PC-9 (cell line): ENCODE measurements at regions not wholly inside any gene's neighbourhood (a gene's known extent, or its start where the extent isn't known, plus 50 kb on each side); places are given as distances from the start of the nearest gene placed in this dataset.
"Not testable (repeated sequence)": the region's sequence is repeated elsewhere in the genome, so short reads cannot be mapped to it uniquely, and the experiment has no call there.

Experiments
- BruUV-seq: library from RNA; stranded (reverse); fragments of 400-500 nt; replicated peaks from 2 replicates; lab custom pipeline; 2021; lab: Mats Ljungman, UMichigan
- CTCF ChIA-PET: fragments of 300-600 bp; sonication (Branson Sonifier 250); formaldehyde crosslinking; loops from one replicate; lab custom pipeline; 2022; ENCODE audit warnings: antibody characterized with exemption; lab: Charles Lee
- POLR2A ChIA-PET: fragments of 300-600 bp; sonication (Branson Sonifier 250); formaldehyde crosslinking; loops from one replicate; lab custom pipeline; 2022; ENCODE audit warnings: antibody characterized with exemption; ENCODE audit not compliant: unreplicated experiment; lab: Charles Lee
- DNase-seq, 2 experiments: peaks; one replicate each; pipeline versions ENCODE4 v3.0.0 to v3.0.0-alpha.2; 2015 to 2022; ENCODE audit warnings: mixed read lengths in 1 of 2
- H2AFZ ChIP-seq: fragments of 200-600 bp; sonication (generic); 2 replicates; pipeline ENCODE4 v1.8.1; 2017; ENCODE audit warnings: antibody characterized with exemption
- H3F3A ChIP-seq: fragments of 200-600 bp; sonication (generic); 2 replicates; pipeline ENCODE4 v1.8.1; 2017; ENCODE audit warnings: antibody characterized with exemption, mild to moderate bottlenecking, low read depth; ENCODE audit not compliant: insufficient read depth
- H3K27ac ChIP-seq: fragments of 200-600 bp; sonication (generic); 2 replicates; pipeline ENCODE4 v1.6.1; 2016; ENCODE audit warnings: mixed run types
- H3K27me3 ChIP-seq: fragments of 200-600 bp; sonication (generic); 2 replicates; pipeline ENCODE4 v1.6.1; 2016; ENCODE audit warnings: low read depth, mixed run types; ENCODE audit not compliant: insufficient read depth
- H3K36me3 ChIP-seq: fragments of 200-600 bp; sonication (generic); 2 replicates; pipeline ENCODE4 v1.6.1; 2016; ENCODE audit warnings: low read depth, mixed run types
- H3K4me1 ChIP-seq: fragments of 200-600 bp; sonication (generic); replicated peaks from 2 replicates; pipeline ENCODE4 v1.6.1; 2016; ENCODE audit warnings: mixed run types; ENCODE audit not compliant: insufficient read depth
- H3K4me2 ChIP-seq: fragments of 200-600 bp; sonication (generic); 2 replicates; pipeline ENCODE4 v1.6.1; 2017; ENCODE audit warnings: mixed run types
- H3K4me3 ChIP-seq: fragments of 200-600 bp; sonication (generic); 2 replicates; pipeline ENCODE4 v1.6.1; 2016; ENCODE audit warnings: mixed run types
- H3K79me2 ChIP-seq: fragments of 200-600 bp; sonication (generic); 2 replicates; pipeline ENCODE4 v1.6.1; 2017; ENCODE audit warnings: low read depth, mixed run types
- H3K9me2 ChIP-seq: fragments of 200-600 bp; sonication (generic); 2 replicates; pipeline ENCODE4 v1.8.1; 2017; ENCODE audit warnings: mild to moderate bottlenecking; ENCODE audit not compliant: insufficient read depth
- H3K9me3 ChIP-seq: fragments of 200-600 bp; sonication (generic); 2 replicates; pipeline ENCODE4 v1.8.1; 2016; ENCODE audit warnings: low read depth; ENCODE audit not compliant: insufficient read depth
- H4K20me1 ChIP-seq: fragments of 200-600 bp; sonication (generic); 2 replicates; pipeline ENCODE4 v1.8.1; 2017; ENCODE audit not compliant: insufficient read depth
- CTCF ChIP-seq: fragments of 200-600 bp; sonication (generic); conservative IDR thresholded peaks from 2 replicates; pipeline ENCODE4 v1.6.1; 2017; ENCODE audit warnings: mixed run types, antibody characterized with exemption, mild to moderate bottlenecking, moderate library complexity
- EZH2 ChIP-seq: fragments of 200-600 bp; sonication (generic); IDR thresholded peaks from 2 replicates; pipeline ENCODE4 v1.8.0; 2017; ENCODE audit warnings: antibody characterized with exemption, low read depth
- intact Hi-C: fragments of 100-400 bp; cut with micrococcal nuclease; formaldehyde crosslinking; loops from one replicate; pipeline ENCODE4 v1.10.0; 2022; ENCODE audit not compliant: unreplicated experiment

GRCh38 chr9:90502134-90502533, 140.5 kb downstream of the DIRAS2 start:
- H4K20me1 ChIP-seq, result no peaks in the 10 kb centered on the region
- H3K4me1 ChIP-seq, result peaks cover 4% of the 10 kb centered on the region
- no peak overlapping the region for H2AFZ ChIP-seq
- CTCF ChIA-PET, result no interaction called here
- no peak for DNase-seq
- no peaks in the 10 kb centered on the region for H3K79me2 ChIP-seq
- no peak overlapping the region for H3K4me3 ChIP-seq
- TF ChIP-seq EZH2, result no peak
- TF ChIP-seq CTCF, result no peak
- H3K27ac ChIP-seq, result no peak overlapping the region
- POLR2A ChIA-PET, result interaction anchor here (0.6 kb wide), 1 partner anchor 121 kb away, joined by 10 read pairs; no protein-coding TSS in a partner anchor
- H3K27me3 ChIP-seq, result no peaks in the 10 kb centered on the region
- H3F3A ChIP-seq, result no peaks in the 10 kb centered on the region
- no peaks in the 10 kb centered on the region for H3K36me3 ChIP-seq
- H3K4me2 ChIP-seq, result no peak overlapping the region
- intact Hi-C loops, result no loop called here
- no peaks in the 10 kb centered on the region for H3K9me2 ChIP-seq
- peaks cover 18% of the 10 kb centered on the region for H3K9me3 ChIP-seq
- no TSS peak for BruUV-seq

GRCh38 chr9:90504486-90504885, 138.1 kb downstream of the DIRAS2 start:
- ChIA-PET POLR2A (no interaction called here), CTCF (no interaction called here)
- Histone ChIP-seq H3K79me2 (no peaks in the 10 kb centered on the region), H3K9me2 (no peaks in the 10 kb centered on the region), H2AFZ (no peak overlapping the region), H3K4me1 (peaks cover 18% of the 10 kb centered on the region), H3F3A (no peaks in the 10 kb centered on the region), H3K4me3 (no peak overlapping the region), H3K27me3 (no peaks in the 10 kb centered on the region), H3K27ac (no peak overlapping the region), H3K4me2 (no peak overlapping the region), H4K20me1 (no peaks in the 10 kb centered on the region), H3K9me3 (peaks cover 18% of the 10 kb centered on the region), H3K36me3 (no peaks in the 10 kb centered on the region)
- no TSS peak for BruUV-seq
- intact Hi-C loops, result no loop called here
- no peak for DNase-seq
- TF ChIP-seq CTCF (no peak), EZH2 (no peak)

GRCh38 chr9:90505695-90506094, 136.9 kb downstream of the DIRAS2 start:
- Histone ChIP-seq H3K36me3 (no peaks in the 10 kb centered on the region), H3K9me2 (no peaks in the 10 kb centered on the region), H3K4me2 (no peak overlapping the region), H2AFZ (no peak overlapping the region), H3K9me3 (peaks cover 18% of the 10 kb centered on the region), H3K27me3 (no peaks in the 10 kb centered on the region), H3K4me1 (peaks cover 18% of the 10 kb centered on the region), H3F3A (no peaks in the 10 kb centered on the region), H3K4me3 (no peak overlapping the region), H3K27ac (no peak overlapping the region), H4K20me1 (no peaks in the 10 kb centered on the region), H3K79me2 (no peaks in the 10 kb centered on the region)
- no peak for TF ChIP-seq EZH2
- no peak for TF ChIP-seq CTCF
- intact Hi-C loops, result no loop called here
- ChIA-PET POLR2A (interaction anchor here (0.6 kb wide), 1 partner anchor 10 kb away, joined by 7 read pairs; no protein-coding TSS in a partner anchor), CTCF (no interaction called here)
- no TSS peak for BruUV-seq
- DNase-seq, result no peak

DNA sequence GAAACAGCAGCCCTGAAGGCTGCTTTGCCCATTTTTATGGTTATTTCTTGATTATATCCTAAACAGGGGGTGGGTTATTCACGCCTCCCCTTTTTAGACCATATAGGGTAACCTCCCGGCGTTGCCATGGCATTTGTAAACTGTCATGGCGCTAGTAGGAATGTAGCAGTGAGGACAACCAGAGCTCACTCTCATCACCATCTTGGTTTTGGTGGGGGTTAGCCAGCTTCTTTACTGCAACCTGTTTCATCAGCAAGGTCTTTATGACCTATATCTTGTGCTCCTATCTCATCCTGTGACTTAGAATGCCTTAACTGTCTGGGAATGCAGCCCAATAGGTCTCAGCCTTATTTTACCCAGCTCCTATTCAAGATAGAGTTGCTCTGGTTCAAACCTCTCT, 136.2 kb downstream of the DIRAS2 start:
- H3K36me3 ChIP-seq, H2AFZ ChIP-seq, H3F3A ChIP-seq, H3K27ac ChIP-seq, CTCF ChIA-PET, H3K27me3 ChIP-seq, H4K20me1 ChIP-seq, intact Hi-C loops, H3K79me2 ChIP-seq, POLR2A ChIA-PET, H3K4me3 ChIP-seq, DNase-seq, BruUV-seq, H3K4me2 ChIP-seq, H3K9me2 ChIP-seq: not testable (repeated sequence)
- Histone ChIP-seq H3K4me1 (peaks cover 18% of the 10 kb centered on the region), H3K9me3 (peaks cover 17% of the 10 kb centered on the region)
